CD4-positive, alpha-beta T cell (primary cell): ENCODE measurements at regions not wholly inside any gene's neighbourhood (a gene's known extent, or its start where the extent isn't known, plus 50 kb on each side); places are given as distances from the start of the nearest gene placed in this dataset.

Experiments used
- ATAC-seq: fragments of 200-7000 bp; cut with Tn5 transposase; one replicate; pipeline ENCODE4 v1.10.0; 2022; ENCODE audit warnings: mild to moderate bottlenecking; ENCODE audit not compliant: poor library complexity
- CTCF ChIA-PET: fragments of 350-600 bp; sonication (Branson Sonifier 250); formaldehyde crosslinking; loops from one replicate; lab custom pipeline; 2021; ENCODE audit warnings: antibody characterized with exemption, inconsistent platforms; lab: Charles Lee
- POLR2A ChIA-PET: fragments of 350-600 bp; sonication (Branson Sonifier 250); formaldehyde crosslinking; loops from one replicate; lab custom pipeline; 2021; ENCODE audit warnings: antibody characterized with exemption, inconsistent platforms; lab: Charles Lee
- DNase-seq, 14 experiments: peaks; one replicate each; pipeline ENCODE4 v3.0.0-alpha.2; 2013 to 2020; ENCODE audit warnings: mixed read lengths in 2 of 14
- H3K27ac ChIP-seq, 2 donors: one replicate each; pipeline versions ENCODE4 v1.5.1 to v1.7.0; 2013; ENCODE audit warnings: low read length in 2 of 2, low read depth in 1 of 2, mild to moderate bottlenecking in 1 of 2
- H3K27me3 ChIP-seq, 2 experiments: 1 replicate in 1 of 2; 2 replicates in 1 of 2; pipeline versions ENCODE4 v1.6.1 to v1.7.0; 2013; ENCODE audit warnings: low read length in 2 of 2, control low read depth in 1 of 2, mild to moderate bottlenecking in 1 of 2, moderate library complexity in 1 of 2; ENCODE audit not compliant: insufficient read depth in 2 of 2, control insufficient read depth in 1 of 2
- H3K36me3 ChIP-seq: one replicate; pipeline ENCODE4 v1.6.1; 2013; ENCODE audit warnings: low read length, control low read depth; ENCODE audit not compliant: insufficient read depth
- H3K4me1 ChIP-seq: one replicate; pipeline ENCODE4 v1.6.1; 2013; ENCODE audit warnings: low read length, control low read depth; ENCODE audit not compliant: insufficient read depth
- H3K4me3 ChIP-seq: one replicate; pipeline ENCODE4 v1.5.1; 2013; ENCODE audit warnings: mild to moderate bottlenecking, low read length, moderate library complexity
- H3K9me3 ChIP-seq, 2 experiments: 1 replicate in 1 of 2; 2 replicates in 1 of 2; pipeline versions ENCODE4 v1.6.1 to v1.7.0; 2013; ENCODE audit warnings: low read length in 2 of 2, mild to moderate bottlenecking in 2 of 2, control low read depth in 1 of 2, moderate library complexity in 1 of 2; ENCODE audit not compliant: control insufficient read depth in 1 of 2, insufficient read depth in 1 of 2
- H3K27ac Mint-ChIP-seq: one replicate; pipeline ENCODE4 v1.8.0; 2020; ENCODE audit warnings: mixed read lengths
- H3K27me3 Mint-ChIP-seq: one replicate; pipeline ENCODE4 v1.8.0; 2021; ENCODE audit warnings: mixed read lengths
- H3K36me3 Mint-ChIP-seq: one replicate; pipeline ENCODE4 v1.8.0; 2021; ENCODE audit warnings: low read depth, mixed read lengths
- H3K4me1 Mint-ChIP-seq: one replicate; pipeline ENCODE4 v1.8.0; 2021; ENCODE audit warnings: low read depth, mixed read lengths
- H3K4me3 Mint-ChIP-seq: one replicate; pipeline ENCODE4 v1.8.0; 2020; ENCODE audit warnings: mild to moderate bottlenecking, mixed read lengths
- H3K9me3 Mint-ChIP-seq: one replicate; pipeline ENCODE4 v1.8.0; 2020; ENCODE audit warnings: mixed read lengths
- CTCF ChIP-seq: fragments of 200-600 bp; IDR thresholded peaks from one replicate; pipeline ENCODE4 v1.8.0; 2022; ENCODE audit warnings: antibody characterized with exemption, mild to moderate bottlenecking
- intact Hi-C, 2 experiments: fragments of 100-400 bp; cut with DNase I in 1 of 2; cut with micrococcal nuclease in 1 of 2; formaldehyde crosslinking; loops; one replicate each; pipeline versions ENCODE4 v1.15.1 to v1.9.0; 2023 to 2025; cut with DNase I, micrococcal nuclease

- H3K27ac Mint-ChIP-seq: no peak overlapping the region
- H3K4me1 Mint-ChIP-seq: no peaks in the 10 kb centered on the region
- H3K27me3 Mint-ChIP-seq: no peaks in the 10 kb centered on the region
- no peaks in the 10 kb centered on the region for H3K27me3 ChIP-seq
- H3K36me3 Mint-ChIP-seq: no peaks in the 10 kb centered on the region
- no peak for ATAC-seq
- H3K9me3 ChIP-seq: peaks cover 0 to under 1% of the 10 kb centered on the region in 2 experiments
- no peak for TF ChIP-seq CTCF
- DNase-seq: no peak
- H3K27ac ChIP-seq: no peak overlapping the region
- H3K4me3 ChIP-seq: no peak overlapping the region
- intact Hi-C loops: no loop called here
- H3K9me3 Mint-ChIP-seq: no peaks in the 10 kb centered on the region
- ChIA-PET CTCF (no interaction called here), POLR2A (no interaction called here)
- no peaks in the 10 kb centered on the region for H3K4me1 ChIP-seq
- no peaks in the 10 kb centered on the region for H3K36me3 ChIP-seq
- no peak overlapping the region for H3K4me3 Mint-ChIP-seq
These were observed 513.4 kb downstream of the KCNT2 start for GRCh38 chr1:196094821-196095220.

- Histone ChIP-seq H3K4me1 (no peaks in the 10 kb centered on the region), H3K36me3 (no peaks in the 10 kb centered on the region), H3K9me3 (no peaks in the 10 kb centered on the region), H3K4me3 (no peak overlapping the region), H3K27me3 (no peaks in the 10 kb centered on the region), H3K27ac (no peak overlapping the region)
- DNase-seq (no peak), ATAC-seq (no peak)
- no peaks in the 10 kb centered on the region for H3K4me1 Mint-ChIP-seq
- no peaks in the 10 kb centered on the region for H3K36me3 Mint-ChIP-seq
- intact Hi-C loops: no loop called here
- H3K9me3 Mint-ChIP-seq: no peaks in the 10 kb centered on the region
- H3K4me3 Mint-ChIP-seq: no peak overlapping the region
- ChIA-PET CTCF (no interaction called here), POLR2A (no interaction called here)
- H3K27me3 Mint-ChIP-seq: no peaks in the 10 kb centered on the region
- TF ChIP-seq CTCF: no peak
- H3K27ac Mint-ChIP-seq: no peak overlapping the region
These were observed 516.7 kb downstream of the KCNT2 start for GRCh38 chr1:196091397-196092135.

- H3K4me3 Mint-ChIP-seq: no peak overlapping the region
- no peaks in the 10 kb centered on the region for H3K4me1 ChIP-seq
- H3K4me1 Mint-ChIP-seq: no peaks in the 10 kb centered on the region
- intact Hi-C loops: no loop called here
- no peaks in the 10 kb centered on the region for H3K9me3 ChIP-seq
- H3K27me3 ChIP-seq: no peaks in the 10 kb centered on the region
- H3K27ac ChIP-seq: no peak overlapping the region
- H3K36me3 Mint-ChIP-seq: no peaks in the 10 kb centered on the region
- no peaks in the 10 kb centered on the region for H3K27me3 Mint-ChIP-seq
- DNase-seq: no peak
- POLR2A ChIA-PET: no interaction called here
- no peak overlapping the region for H3K27ac Mint-ChIP-seq
- no peak overlapping the region for H3K4me3 ChIP-seq
- no peak for ATAC-seq
- CTCF ChIA-PET: no interaction called here
- H3K9me3 Mint-ChIP-seq: no peaks in the 10 kb centered on the region
- TF ChIP-seq CTCF: no peak
- no peaks in the 10 kb centered on the region for H3K36me3 ChIP-seq
These were observed 518.0 kb downstream of the KCNT2 start for GRCh38 chr1:196090226-196090625.
